ENCODE measurements at regions not wholly inside any gene's neighbourhood (a gene's known extent, or its start where the extent isn't known, plus 50 kb on each side); places are given as distances from the start of the nearest gene placed in this dataset.
"Not testable (repeated sequence)": the region's sequence is repeated elsewhere in the genome, so short reads cannot be mapped to it uniquely, and the experiment has no call there.

DNA sequence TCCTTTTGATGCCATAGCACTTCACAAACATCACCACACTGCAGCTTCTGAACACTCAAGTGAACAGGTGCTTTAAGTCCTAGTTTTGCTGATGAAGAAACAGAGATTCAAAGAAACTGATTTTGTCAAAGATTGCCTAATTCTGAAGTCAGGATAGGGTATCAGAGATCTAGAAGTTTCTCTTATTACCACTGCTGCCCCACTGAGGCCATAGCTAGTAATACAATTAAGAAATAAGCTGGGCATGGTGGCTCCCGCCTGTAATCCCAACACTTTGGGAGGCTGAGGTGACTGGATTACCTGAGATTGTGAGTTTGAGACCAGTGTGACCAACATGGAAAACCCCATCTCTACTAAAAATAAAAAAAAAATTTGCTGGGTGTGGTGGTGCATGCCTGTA, 458.3 kb upstream of the SEL1L start:
- Histone ChIP-seq H3K36me3 (ENCODE audit: control insufficient read depth in 1 of 2, insufficient read depth in 2 of 2, low read length in 2 of 2) (no peaks in the 10 kb centered on the region), H3K4me1 (ENCODE audit: control insufficient read depth in 1 of 2, insufficient read depth in 2 of 2, low read length in 2 of 2) (no peaks in the 10 kb centered on the region), H3K9ac (ENCODE audit: low read depth in 1 of 2, low read length in 2 of 2) (no peak overlapping the region), H3K4me3 (ENCODE audit: low read depth in 1 of 2, low read length in 2 of 2) (no peak overlapping the region), H3K27ac (ENCODE audit: low read depth, low read length) (no peak overlapping the region), H3K9me3 (ENCODE audit: control insufficient read depth in 1 of 2, low read length in 2 of 2) (no peaks in the 10 kb centered on the region), H3K27me3 (ENCODE audit: control insufficient read depth in 1 of 2, insufficient read depth in 2 of 2, low read length in 2 of 2) (no peaks in the 10 kb centered on the region)

DNA sequence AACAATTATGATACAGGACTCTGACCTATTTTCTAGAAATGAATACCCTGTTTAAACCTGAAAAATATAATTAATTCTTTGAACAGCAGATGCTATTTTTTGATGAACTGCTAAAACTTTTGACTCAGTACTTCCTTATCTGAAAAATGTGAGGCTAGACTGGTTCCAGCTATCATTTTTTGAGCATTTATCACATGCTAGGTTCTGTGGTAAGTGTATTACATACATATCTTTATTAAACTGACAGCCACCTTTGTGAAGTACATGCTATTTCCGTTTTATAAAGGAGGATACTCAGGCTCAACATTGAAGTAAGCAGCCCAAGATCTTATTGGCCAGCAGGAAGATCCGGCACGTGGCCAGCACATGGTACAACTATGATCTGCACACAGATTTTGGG, 459.8 kb upstream of the SEL1L start:
- no peak overlapping the region for H3K9ac ChIP-seq (ENCODE audit: low read depth in 1 of 2, low read length in 2 of 2)
- no peak overlapping the region for H3K27ac ChIP-seq (ENCODE audit: low read depth, low read length)
- H3K27me3 ChIP-seq (ENCODE audit: control insufficient read depth in 1 of 2, insufficient read depth in 2 of 2, low read length in 2 of 2) = no peaks in the 10 kb centered on the region
- H3K36me3 ChIP-seq (ENCODE audit: control insufficient read depth in 1 of 2, insufficient read depth in 2 of 2, low read length in 2 of 2) = no peaks in the 10 kb centered on the region
- no peaks in the 10 kb centered on the region for H3K9me3 ChIP-seq (ENCODE audit: control insufficient read depth in 1 of 2, low read length in 2 of 2)
- H3K4me1 ChIP-seq (ENCODE audit: control insufficient read depth in 1 of 2, insufficient read depth in 2 of 2, low read length in 2 of 2) = no peaks in the 10 kb centered on the region
- H3K4me3 ChIP-seq (ENCODE audit: low read depth in 1 of 2, low read length in 2 of 2) = no peak overlapping the region

DNA sequence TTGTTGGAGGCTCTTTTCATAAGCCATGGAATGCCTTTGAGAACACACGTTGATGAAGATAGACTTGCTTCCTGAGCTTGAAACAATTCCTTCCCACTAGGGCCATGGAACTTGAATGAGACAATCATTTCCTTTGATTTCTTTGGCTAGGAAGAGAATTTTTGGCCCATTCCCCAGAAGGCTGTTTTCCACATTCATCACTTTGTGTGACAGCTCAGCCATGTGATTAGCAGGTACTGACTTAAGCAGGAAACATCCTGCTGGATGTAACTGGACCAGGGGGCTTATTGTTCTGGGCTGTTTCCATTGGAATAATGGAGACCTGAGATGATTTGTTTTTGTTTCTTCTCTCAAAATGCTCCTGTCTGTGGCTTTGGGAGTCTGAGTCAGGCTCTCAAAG, 469.8 kb upstream of the SEL1L start:
- Histone ChIP-seq H3K9ac (ENCODE audit: low read depth in 1 of 2, low read length in 2 of 2) (no peak overlapping the region), H3K27me3 (ENCODE audit: control insufficient read depth in 1 of 2, insufficient read depth in 2 of 2, low read length in 2 of 2) (no peaks in the 10 kb centered on the region), H3K4me1 (ENCODE audit: control insufficient read depth in 1 of 2, insufficient read depth in 2 of 2, low read length in 2 of 2) (no peaks in the 10 kb centered on the region)

DNA sequence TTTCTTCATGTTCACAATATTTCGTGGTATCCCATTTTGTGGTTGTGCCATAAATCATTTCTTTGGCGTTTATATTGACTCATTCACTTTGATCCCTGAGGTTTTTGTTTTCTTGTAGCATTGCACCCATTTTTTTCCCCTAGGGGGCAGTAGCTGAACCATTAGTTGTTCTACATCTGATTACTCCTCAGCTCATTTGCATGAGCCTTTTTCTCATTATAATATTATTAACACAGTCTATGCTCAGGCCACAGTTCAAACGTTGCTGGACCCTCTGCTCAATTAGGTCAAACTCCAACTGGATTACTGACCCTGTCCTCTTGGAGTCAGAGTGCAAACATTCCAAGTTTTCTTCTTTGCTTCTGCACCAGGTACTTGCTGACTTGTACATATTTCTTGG, 475.4 kb upstream of the SEL1L start:
- Histone ChIP-seq H3K9ac (ENCODE audit: low read depth in 1 of 2, low read length in 2 of 2) (no peak overlapping the region), H3K4me3 (ENCODE audit: low read depth in 1 of 2, low read length in 2 of 2) (no peak overlapping the region), H3K27ac (ENCODE audit: low read depth, low read length) (no peak overlapping the region), H3K9me3 (ENCODE audit: control insufficient read depth in 1 of 2, low read length in 2 of 2) (no peaks in the 10 kb centered on the region), H3K4me1 (ENCODE audit: control insufficient read depth in 1 of 2, insufficient read depth in 2 of 2, low read length in 2 of 2) (peaks cover 0 to 7% of the 10 kb centered on the region in 2 donors), H3K27me3 (ENCODE audit: control insufficient read depth in 1 of 2, insufficient read depth in 2 of 2, low read length in 2 of 2) (no peaks in the 10 kb centered on the region), H3K36me3 (ENCODE audit: control insufficient read depth in 1 of 2, insufficient read depth in 2 of 2, low read length in 2 of 2) (no peaks in the 10 kb centered on the region)

More for the DNA sequence above, 469.8 kb upstream of the SEL1L start:
- Histone ChIP-seq H3K9me3 (ENCODE audit: control insufficient read depth in 1 of 2, low read length in 2 of 2) (no peaks in the 10 kb centered on the region), H3K4me3 (ENCODE audit: low read depth in 1 of 2, low read length in 2 of 2) (no peak overlapping the region), H3K36me3 (ENCODE audit: control insufficient read depth in 1 of 2, insufficient read depth in 2 of 2, low read length in 2 of 2) (no peaks in the 10 kb centered on the region), H3K27ac (ENCODE audit: low read depth, low read length) (no peak overlapping the region)

DNA sequence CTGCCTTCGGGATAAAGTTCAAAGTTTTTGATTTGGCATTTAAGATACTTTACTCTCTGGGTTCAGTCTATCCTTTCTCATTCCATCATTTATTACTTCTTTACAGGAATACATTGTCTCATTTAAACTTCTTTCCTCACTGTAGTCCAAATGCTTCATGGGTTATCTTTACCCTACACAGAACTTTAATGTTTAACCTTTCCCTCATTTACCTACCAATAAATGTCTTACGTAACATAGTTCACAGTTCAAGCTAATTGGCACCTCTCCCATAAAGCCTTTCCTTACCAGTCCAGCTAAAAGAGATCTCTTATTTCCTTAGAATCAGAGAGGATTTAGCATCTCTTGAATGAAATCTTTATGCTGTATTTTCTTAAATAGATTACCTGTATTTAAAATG, 476.3 kb upstream of the SEL1L start:
- H3K27ac ChIP-seq (ENCODE audit: low read depth, low read length) = no peak overlapping the region
- H3K36me3 ChIP-seq (ENCODE audit: control insufficient read depth in 1 of 2, insufficient read depth in 2 of 2, low read length in 2 of 2) = no peaks in the 10 kb centered on the region
- H3K4me1 ChIP-seq (ENCODE audit: control insufficient read depth in 1 of 2, insufficient read depth in 2 of 2, low read length in 2 of 2) = peaks cover 0 to 7% of the 10 kb centered on the region in 2 donors
- no peaks in the 10 kb centered on the region for H3K9me3 ChIP-seq (ENCODE audit: control insufficient read depth in 1 of 2, low read length in 2 of 2)
- no peak overlapping the region for H3K4me3 ChIP-seq (ENCODE audit: low read depth in 1 of 2, low read length in 2 of 2)
- no peak overlapping the region for H3K9ac ChIP-seq (ENCODE audit: low read depth in 1 of 2, low read length in 2 of 2)
- no peaks in the 10 kb centered on the region for H3K27me3 ChIP-seq (ENCODE audit: control insufficient read depth in 1 of 2, insufficient read depth in 2 of 2, low read length in 2 of 2)

DNA sequence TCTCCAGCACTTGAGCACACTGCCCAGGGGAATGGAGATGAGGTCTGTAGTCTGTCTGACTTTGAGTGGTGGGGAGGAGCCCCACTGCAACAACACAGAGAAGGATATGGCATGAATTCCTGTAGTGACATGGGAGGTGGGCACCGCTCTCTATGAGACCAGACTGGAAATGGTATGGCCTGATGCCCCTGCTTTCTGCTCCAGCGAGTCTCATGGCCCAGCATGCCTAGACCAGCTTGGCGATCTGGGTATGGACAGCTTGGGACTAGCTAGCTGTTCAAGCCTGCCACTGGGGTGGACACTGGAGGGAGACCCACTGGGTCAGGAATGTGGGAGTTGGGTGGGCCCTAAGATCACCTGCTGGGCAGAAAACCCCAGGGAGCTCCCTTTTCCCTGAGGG, 477.8 kb upstream of the SEL1L start:
- Histone ChIP-seq H3K27ac (ENCODE audit: low read depth, low read length) (no peak overlapping the region), H3K36me3 (ENCODE audit: control insufficient read depth in 1 of 2, insufficient read depth in 2 of 2, low read length in 2 of 2) (no peaks in the 10 kb centered on the region), H3K4me1 (ENCODE audit: control insufficient read depth in 1 of 2, insufficient read depth in 2 of 2, low read length in 2 of 2) (peaks cover 0 to 7% of the 10 kb centered on the region in 2 donors), H3K27me3 (ENCODE audit: control insufficient read depth in 1 of 2, insufficient read depth in 2 of 2, low read length in 2 of 2) (no peaks in the 10 kb centered on the region), H3K4me3 (ENCODE audit: low read depth in 1 of 2, low read length in 2 of 2) (no peak overlapping the region), H3K9me3 (ENCODE audit: control insufficient read depth in 1 of 2, low read length in 2 of 2) (no peaks in the 10 kb centered on the region), H3K9ac (ENCODE audit: low read depth in 1 of 2, low read length in 2 of 2) (no peak overlapping the region)

DNA sequence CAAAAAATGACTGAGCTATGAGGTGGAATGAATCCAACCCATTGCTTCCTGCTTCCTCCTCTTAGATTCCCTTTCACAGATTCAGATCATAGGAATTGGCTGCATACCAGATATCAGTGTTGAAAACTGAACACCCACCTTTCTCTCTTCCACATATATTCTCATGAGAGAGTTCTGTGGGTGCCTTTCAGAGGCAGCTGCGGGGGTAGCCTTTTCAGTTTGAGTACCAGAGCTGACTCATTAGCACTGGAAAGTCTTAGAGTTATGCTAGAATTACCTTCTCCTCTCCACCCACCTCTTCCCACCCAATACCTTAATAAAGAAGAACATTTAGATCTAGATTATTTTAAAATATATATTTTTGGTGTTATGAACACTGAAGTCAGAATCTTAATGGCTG, 495.4 kb upstream of the SEL1L start:
- no peak overlapping the region for H3K9ac ChIP-seq (ENCODE audit: low read depth in 1 of 2, low read length in 2 of 2)
- H3K4me1 ChIP-seq (ENCODE audit: control insufficient read depth in 1 of 2, insufficient read depth in 2 of 2, low read length in 2 of 2) = no peaks in the 10 kb centered on the region
- H3K27ac ChIP-seq (ENCODE audit: low read depth, low read length) = no peak overlapping the region
- H3K4me3 ChIP-seq (ENCODE audit: low read depth in 1 of 2, low read length in 2 of 2) = no peak overlapping the region
- H3K36me3 ChIP-seq (ENCODE audit: control insufficient read depth in 1 of 2, insufficient read depth in 2 of 2, low read length in 2 of 2) = no peaks in the 10 kb centered on the region
- H3K9me3 ChIP-seq (ENCODE audit: control insufficient read depth in 1 of 2, low read length in 2 of 2) = peaks cover 0 to 3% of the 10 kb centered on the region in 2 donors
- H3K27me3 ChIP-seq (ENCODE audit: control insufficient read depth in 1 of 2, insufficient read depth in 2 of 2, low read length in 2 of 2) = no peaks in the 10 kb centered on the region

DNA sequence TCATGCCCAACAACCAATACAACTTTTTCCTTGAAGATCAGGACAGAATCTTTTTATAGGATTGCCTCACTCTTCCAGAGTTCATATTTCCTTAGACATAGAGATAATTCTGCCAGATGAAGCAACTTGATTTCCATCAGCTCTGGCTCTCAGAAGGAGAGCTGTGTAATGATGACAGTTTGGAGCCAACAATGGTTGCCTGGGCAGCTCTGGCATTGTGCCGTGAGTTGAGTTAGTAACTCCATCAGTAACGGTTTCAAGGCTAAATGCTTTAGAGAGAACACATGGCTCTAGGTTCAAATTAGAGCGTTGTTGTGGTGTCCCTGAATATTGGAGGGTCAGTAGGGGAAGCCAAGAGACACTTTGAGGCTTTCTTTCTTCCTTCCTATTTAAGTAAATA, 501.7 kb upstream of the SEL1L start:
- Histone ChIP-seq H3K9me3 (ENCODE audit: control insufficient read depth in 1 of 2, low read length in 2 of 2) (no peaks in the 10 kb centered on the region), H3K9ac (ENCODE audit: low read depth in 1 of 2, low read length in 2 of 2) (no peak overlapping the region), H3K36me3 (ENCODE audit: control insufficient read depth in 1 of 2, insufficient read depth in 2 of 2, low read length in 2 of 2) (no peaks in the 10 kb centered on the region), H3K27ac (ENCODE audit: low read depth, low read length) (no peak overlapping the region), H3K27me3 (ENCODE audit: control insufficient read depth in 1 of 2, insufficient read depth in 2 of 2, low read length in 2 of 2) (no peaks in the 10 kb centered on the region), H3K4me1 (ENCODE audit: control insufficient read depth in 1 of 2, insufficient read depth in 2 of 2, low read length in 2 of 2) (no peaks in the 10 kb centered on the region), H3K4me3 (ENCODE audit: low read depth in 1 of 2, low read length in 2 of 2) (no peak overlapping the region)

DNA sequence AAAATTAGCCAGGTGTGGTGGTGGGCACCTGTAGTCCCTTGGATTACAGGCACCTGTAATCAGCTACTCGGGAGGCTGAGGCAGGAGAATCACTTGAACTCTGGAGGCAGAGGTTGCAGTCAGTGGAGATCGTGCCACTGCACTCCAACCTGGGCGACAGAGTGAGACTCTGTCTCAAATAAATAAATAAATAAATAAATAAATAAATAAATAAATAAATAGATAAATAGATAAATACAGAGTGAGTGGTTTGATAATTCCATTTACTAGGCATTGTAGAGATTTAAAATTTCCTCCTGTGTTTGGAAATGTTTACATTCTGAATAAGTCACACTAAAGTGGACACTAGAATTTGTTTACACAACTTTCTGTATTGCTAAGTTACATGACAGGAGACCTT, 504.4 kb upstream of the SEL1L start:
- not testable (repeated sequence) for H3K9me3 ChIP-seq (ENCODE audit: control insufficient read depth in 1 of 2, low read length in 2 of 2); H3K4me3 ChIP-seq (ENCODE audit: low read depth in 1 of 2, low read length in 2 of 2); H3K9ac ChIP-seq (ENCODE audit: low read depth in 1 of 2, low read length in 2 of 2); H3K36me3 ChIP-seq (ENCODE audit: control insufficient read depth in 1 of 2, insufficient read depth in 2 of 2, low read length in 2 of 2); H3K4me1 ChIP-seq (ENCODE audit: control insufficient read depth in 1 of 2, insufficient read depth in 2 of 2, low read length in 2 of 2); H3K27me3 ChIP-seq (ENCODE audit: control insufficient read depth in 1 of 2, insufficient read depth in 2 of 2, low read length in 2 of 2); H3K27ac ChIP-seq (ENCODE audit: low read depth, low read length)

DNA sequence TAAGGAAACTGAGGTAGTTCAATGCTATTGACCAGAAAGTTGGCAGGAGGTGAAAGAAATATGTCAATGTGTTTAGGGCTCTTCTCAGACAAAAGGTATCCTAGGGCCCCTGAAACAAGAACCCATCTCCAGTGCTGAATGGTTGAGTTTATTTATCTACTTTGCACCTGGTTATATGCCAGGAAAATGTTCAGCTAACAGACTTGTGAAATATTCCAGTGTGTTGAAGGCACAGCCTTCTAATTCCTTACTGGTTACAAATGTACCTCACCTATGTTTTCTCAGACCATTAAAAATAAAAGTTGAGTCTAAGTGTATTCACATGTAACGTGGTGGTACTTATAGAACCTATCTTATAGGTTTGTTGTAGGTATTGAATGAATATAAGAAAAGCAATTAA, 511.7 kb upstream of the SEL1L start:
- Histone ChIP-seq H3K4me3 (ENCODE audit: low read depth in 1 of 2, low read length in 2 of 2) (no peak overlapping the region), H3K9me3 (ENCODE audit: control insufficient read depth in 1 of 2, low read length in 2 of 2) (no peaks in the 10 kb centered on the region), H3K36me3 (ENCODE audit: control insufficient read depth in 1 of 2, insufficient read depth in 2 of 2, low read length in 2 of 2) (no peaks in the 10 kb centered on the region), H3K4me1 (ENCODE audit: control insufficient read depth in 1 of 2, insufficient read depth in 2 of 2, low read length in 2 of 2) (no peaks in the 10 kb centered on the region), H3K9ac (ENCODE audit: low read depth in 1 of 2, low read length in 2 of 2) (no peak overlapping the region), H3K27ac (ENCODE audit: low read depth, low read length) (no peak overlapping the region), H3K27me3 (ENCODE audit: control insufficient read depth in 1 of 2, insufficient read depth in 2 of 2, low read length in 2 of 2) (no peaks in the 10 kb centered on the region)

DNA sequence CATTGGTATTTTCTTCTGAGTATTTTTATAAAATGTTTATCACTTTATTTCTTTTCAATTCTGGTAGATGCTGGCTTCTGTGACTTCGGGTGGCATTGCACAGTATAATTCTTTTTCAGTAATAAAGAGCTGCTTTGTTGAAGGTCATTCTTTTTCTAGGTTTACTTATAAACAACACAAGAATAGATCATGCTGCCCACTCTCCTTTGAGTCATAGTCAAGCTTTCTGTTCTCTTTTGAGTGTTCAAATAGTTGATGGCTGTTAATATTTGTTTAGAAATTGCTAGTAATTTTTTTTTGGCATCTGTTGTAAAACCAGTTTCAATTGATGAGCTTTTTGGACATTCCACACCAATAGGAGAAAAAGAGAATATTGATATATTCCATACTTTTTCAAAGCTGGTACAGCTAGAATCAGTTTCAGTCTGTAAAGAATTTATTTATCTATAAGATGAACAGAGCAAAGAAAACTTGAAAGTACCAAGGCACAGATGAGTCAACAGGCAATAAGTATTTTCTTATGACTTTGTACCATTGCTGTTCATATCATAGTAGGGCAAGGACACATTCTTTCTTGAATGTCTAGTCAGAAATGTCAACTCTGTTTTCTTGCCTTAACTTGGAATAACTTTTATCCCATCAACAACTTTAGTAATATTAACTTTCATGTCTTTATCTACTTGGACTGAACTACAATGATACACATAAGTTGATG, 513.0 kb upstream of the SEL1L start:
- H3K36me3 ChIP-seq (ENCODE audit: control insufficient read depth in 1 of 2, insufficient read depth in 2 of 2, low read length in 2 of 2) = no peaks in the 10 kb centered on the region
- no peak overlapping the region for H3K4me3 ChIP-seq (ENCODE audit: low read depth in 1 of 2, low read length in 2 of 2)
- H3K27ac ChIP-seq (ENCODE audit: low read depth, low read length) = no peak overlapping the region
- no peak overlapping the region for H3K9ac ChIP-seq (ENCODE audit: low read depth in 1 of 2, low read length in 2 of 2)
- no peaks in the 10 kb centered on the region for H3K9me3 ChIP-seq (ENCODE audit: control insufficient read depth in 1 of 2, low read length in 2 of 2)
- no peaks in the 10 kb centered on the region for H3K27me3 ChIP-seq (ENCODE audit: control insufficient read depth in 1 of 2, insufficient read depth in 2 of 2, low read length in 2 of 2)
- no peaks in the 10 kb centered on the region for H3K4me1 ChIP-seq (ENCODE audit: control insufficient read depth in 1 of 2, insufficient read depth in 2 of 2, low read length in 2 of 2)
